Breast epithelium (tissue), 4 donors: ENCODE measurements at regions not wholly inside any gene's neighbourhood (a gene's known extent, or its start where the extent isn't known, plus 50 kb on each side); places are given as distances from the start of the nearest gene placed in this dataset.

ENCODE experiments used
- DNase-seq, 2 donors: peaks; one replicate each; pipeline ENCODE4 v3.0.0-alpha.2; 2019; ENCODE audit warnings: low spot score in 2 of 2
- H3K27ac ChIP-seq, 2 donors: fragments of 200-600 bp; sonication (generic) in 1 of 2; one replicate each; pipeline ENCODE4 v1.5.1; 2016 to 2019; ENCODE audit warnings: mild to moderate bottlenecking in 1 of 2
- H3K27me3 ChIP-seq, 2 donors: fragments of 200-600 bp; sonication (generic) in 1 of 2; one replicate each; pipeline versions ENCODE4 v1.5.1 to v1.6.0; 2017 to 2019; ENCODE audit warnings: control low read depth in 1 of 2, mild to moderate bottlenecking in 1 of 2
- H3K36me3 ChIP-seq: fragments of 200-600 bp; one replicate; pipeline ENCODE4 v1.5.1; 2019
- H3K4me1 ChIP-seq, 2 donors: fragments of 200-600 bp; sonication (generic); one replicate each; pipeline ENCODE4 v1.5.1; 2016 to 2019; ENCODE audit warnings: control low read depth in 1 of 2
- H3K4me3 ChIP-seq, 3 donors: fragments of 200-600 bp; sonication (generic); 1 replicate in 2 of 3; 2 replicates in 1 of 3; pipeline ENCODE4 v1.5.1; 2016 to 2019; ENCODE audit warnings: mild to moderate bottlenecking in 3 of 3, moderate library complexity in 2 of 3
- H3K9me3 ChIP-seq, 2 donors: fragments of 200-600 bp; sonication (generic) in 1 of 2; one replicate each; pipeline ENCODE4 v1.5.1; 2016 to 2019; ENCODE audit warnings: control low read depth in 1 of 2
- CTCF ChIP-seq, 3 donors: fragments of 450-650 bp; IDR thresholded peaks; one replicate each; pipeline ENCODE4 v1.5.1; 2016 to 2017; ENCODE audit warnings: antibody characterized with exemption in 3 of 3, mild to moderate bottlenecking in 3 of 3, moderate library complexity in 3 of 3
- POLR2A ChIP-seq: fragments of 450-650 bp; IDR thresholded peaks from one replicate; pipeline ENCODE4 v1.6.1; 2016; ENCODE audit warnings: antibody characterized with exemption, mild to moderate bottlenecking, moderate library complexity
- POLR2AphosphoS5 ChIP-seq, 3 donors: sonication (generic); formaldehyde crosslinking; IDR thresholded peaks; one replicate each; pipeline ENCODE4 v1.6.1; 2017; ENCODE audit warnings: antibody characterized with exemption in 3 of 3
- intact Hi-C: fragments of 100-400 bp; cut with DNase I; formaldehyde crosslinking; loops from one replicate; pipeline ENCODE4 v1.15.1; 2023; ENCODE audit warnings: low total_unique reads

- H3K27me3 ChIP-seq = no peaks in the 10 kb centered on the region
- intact Hi-C loops = no loop called here
- H3K4me3 ChIP-seq = no peak overlapping the region
- no peak overlapping the region for H3K27ac ChIP-seq
- DNase-seq = no peak
- H3K4me1 ChIP-seq = no peaks in the 10 kb centered on the region
- TF ChIP-seq POLR2AphosphoS5 (IDR thresholded peaks at IDR 0.05) = no peak
- no peak for TF ChIP-seq POLR2A
- TF ChIP-seq CTCF (IDR thresholded peaks at IDR 0.05) = no peak
- no peaks in the 10 kb centered on the region for H3K9me3 ChIP-seq
- no peaks in the 10 kb centered on the region for H3K36me3 ChIP-seq
Observed at GRCh38 chr4:43853565-43854264, 594.9 kb downstream of the KCTD8 start.

- H3K36me3 ChIP-seq = no peaks in the 10 kb centered on the region
- intact Hi-C loops = no loop called here
- H3K27me3 ChIP-seq = no peaks in the 10 kb centered on the region
- H3K27ac ChIP-seq = no peak overlapping the region
- no peak for TF ChIP-seq POLR2AphosphoS5 (IDR thresholded peaks at IDR 0.05)
- no peak for TF ChIP-seq CTCF (IDR thresholded peaks at IDR 0.05)
- TF ChIP-seq POLR2A = no peak
- H3K4me1 ChIP-seq = no peaks in the 10 kb centered on the region
- no peak overlapping the region for H3K4me3 ChIP-seq
- no peaks in the 10 kb centered on the region for H3K9me3 ChIP-seq
- no peak for DNase-seq
Observed at GRCh38 chr4:43855283-43855682, 593.3 kb downstream of the KCTD8 start.

GRCh38 chr4:43864616-43865146 lies 583.9 kb downstream of the KCTD8 start:
- intact Hi-C loops = no loop called here
- Histone ChIP-seq H3K4me3 (no peak overlapping the region), H3K36me3 (no peaks in the 10 kb centered on the region), H3K9me3 (no peaks in the 10 kb centered on the region), H3K27ac (no peak overlapping the region), H3K4me1 (no peaks in the 10 kb centered on the region), H3K27me3 (no peaks in the 10 kb centered on the region)
- no peak for DNase-seq
- TF ChIP-seq POLR2A (no peak), POLR2AphosphoS5 (IDR thresholded peaks at IDR 0.05) (no peak)

- Histone ChIP-seq H3K4me1 (no peaks in the 10 kb centered on the region), H3K27me3 (no peaks in the 10 kb centered on the region), H3K27ac (no peak overlapping the region), H3K9me3 (peaks cover 4 to 6% of the 10 kb centered on the region in 2 donors), H3K4me3 (no peak overlapping the region), H3K36me3 (no peaks in the 10 kb centered on the region)
- intact Hi-C loops = no loop called here
- TF ChIP-seq CTCF (IDR thresholded peaks at IDR 0.05) (no peak), POLR2A (no peak), POLR2AphosphoS5 (IDR thresholded peaks at IDR 0.05) (no peak)
- no peak for DNase-seq
Observed at GRCh38 chr4:43867908-43868307, 580.7 kb downstream of the KCTD8 start.

- no peaks in the 10 kb centered on the region for H3K4me1 ChIP-seq
- TF ChIP-seq POLR2AphosphoS5 (IDR thresholded peaks at IDR 0.05) (no peak), CTCF (IDR thresholded peaks at IDR 0.05) (no peak), POLR2A (no peak)
Observed at GRCh38 chr4:43875655-43876054, 573.0 kb downstream of the KCTD8 start.

More at GRCh38 chr4:43875655-43876054, 573.0 kb downstream of the KCTD8 start:
- H3K27ac ChIP-seq = no peak overlapping the region
- H3K36me3 ChIP-seq = no peaks in the 10 kb centered on the region
- intact Hi-C loops = no loop called here
- H3K9me3 ChIP-seq = peaks cover 2 to 6% of the 10 kb centered on the region in 2 donors
- H3K27me3 ChIP-seq = no peaks in the 10 kb centered on the region
- no peak for DNase-seq
- H3K4me3 ChIP-seq = no peak overlapping the region
